ENCODE measurements at regions not wholly inside any gene's neighbourhood (a gene's known extent, or its start where the extent isn't known, plus 50 kb on each side); places are given as distances from the start of the nearest gene placed in this dataset.

- TF ChIP-seq, protein P1, sequence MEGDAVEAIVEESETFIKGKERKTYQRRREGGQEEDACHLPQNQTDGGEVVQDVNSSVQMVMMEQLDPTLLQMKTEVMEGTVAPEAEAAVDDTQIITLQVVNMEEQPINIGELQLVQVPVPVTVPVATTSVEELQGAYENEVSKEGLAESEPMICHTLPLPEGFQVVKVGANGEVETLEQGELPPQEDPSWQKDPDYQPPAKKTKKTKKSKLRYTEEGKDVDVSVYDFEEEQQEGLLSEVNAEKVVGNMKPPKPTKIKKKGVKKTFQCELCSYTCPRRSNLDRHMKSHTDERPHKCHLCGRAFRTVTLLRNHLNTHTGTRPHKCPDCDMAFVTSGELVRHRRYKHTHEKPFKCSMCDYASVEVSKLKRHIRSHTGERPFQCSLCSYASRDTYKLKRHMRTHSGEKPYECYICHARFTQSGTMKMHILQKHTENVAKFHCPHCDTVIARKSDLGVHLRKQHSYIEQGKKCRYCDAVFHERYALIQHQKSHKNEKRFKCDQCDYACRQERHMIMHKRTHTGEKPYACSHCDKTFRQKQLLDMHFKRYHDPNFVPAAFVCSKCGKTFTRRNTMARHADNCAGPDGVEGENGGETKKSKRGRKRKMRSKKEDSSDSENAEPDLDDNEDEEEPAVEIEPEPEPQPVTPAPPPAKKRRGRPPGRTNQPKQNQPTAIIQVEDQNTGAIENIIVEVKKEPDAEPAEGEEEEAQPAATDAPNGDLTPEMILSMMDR (CRISPR knock-in tag; IDR thresholded peaks at IDR 0.05): no peak
- TF ChIP-seq NPAS2 (CRISPR knock-in tag; IDR thresholded peaks at IDR 0.05; ENCODE audit: borderline replicate concordance): no peak
- no peak for TF ChIP-seq NR2F1 (CRISPR knock-in tag; IDR thresholded peaks at IDR 0.05)
- no peak for TF ChIP-seq SOX6 (IDR thresholded peaks at IDR 0.05)
- TF ChIP-seq SOX6 (CRISPR knock-in tag; IDR thresholded peaks at IDR 0.05): no peak
- TF ChIP-seq, protein P2, sequence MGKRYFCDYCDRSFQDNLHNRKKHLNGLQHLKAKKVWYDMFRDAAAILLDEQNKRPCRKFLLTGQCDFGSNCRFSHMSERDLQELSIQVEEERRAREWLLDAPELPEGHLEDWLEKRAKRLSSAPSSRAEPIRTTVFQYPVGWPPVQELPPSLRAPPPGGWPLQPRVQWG (CRISPR knock-in tag; IDR thresholded peaks at IDR 0.05; ENCODE audit: borderline replicate concordance, low read depth): no peak
- TF ChIP-seq ZNF512 (CRISPR knock-in tag; IDR thresholded peaks at IDR 0.05): no peak
- TF ChIP-seq ETV6 (CRISPR knock-in tag; conservative IDR thresholded peaks at IDR 0.05): no peak
- TF ChIP-seq, protein P3, sequence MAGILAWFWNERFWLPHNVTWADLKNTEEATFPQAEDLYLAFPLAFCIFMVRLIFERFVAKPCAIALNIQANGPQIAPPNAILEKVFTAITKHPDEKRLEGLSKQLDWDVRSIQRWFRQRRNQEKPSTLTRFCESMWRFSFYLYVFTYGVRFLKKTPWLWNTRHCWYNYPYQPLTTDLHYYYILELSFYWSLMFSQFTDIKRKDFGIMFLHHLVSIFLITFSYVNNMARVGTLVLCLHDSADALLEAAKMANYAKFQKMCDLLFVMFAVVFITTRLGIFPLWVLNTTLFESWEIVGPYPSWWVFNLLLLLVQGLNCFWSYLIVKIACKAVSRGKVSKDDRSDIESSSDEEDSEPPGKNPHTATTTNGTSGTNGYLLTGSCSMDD (CRISPR knock-in tag; IDR thresholded peaks at IDR 0.05): no peak
- TF ChIP-seq NFIC (IDR thresholded peaks at IDR 0.05; ENCODE audit: low read length): no peak
- TF ChIP-seq RBM39 (IDR thresholded peaks at IDR 0.05; ENCODE audit: low read depth, low read length, poor library complexity, severe bottlenecking): no peak
- TF ChIP-seq MXI1 (IDR thresholded peaks at IDR 0.05; ENCODE audit: borderline replicate concordance, low read depth, low read length): no peak
- no peak for TF ChIP-seq SRF (IDR thresholded peaks at IDR 0.05; ENCODE audit: low read depth, low read length)
- no peak for TF ChIP-seq MYPOP (CRISPR knock-in tag; IDR thresholded peaks at IDR 0.05)
These were observed 535.5 kb downstream of the PTPRC start for GRCh38 chr1:199174336-199174735.
